ENCODE measurements at regions not wholly inside any gene's neighbourhood (a gene's known extent, or its start where the extent isn't known, plus 50 kb on each side); places are given as distances from the start of the nearest gene placed in this dataset.

DNA sequence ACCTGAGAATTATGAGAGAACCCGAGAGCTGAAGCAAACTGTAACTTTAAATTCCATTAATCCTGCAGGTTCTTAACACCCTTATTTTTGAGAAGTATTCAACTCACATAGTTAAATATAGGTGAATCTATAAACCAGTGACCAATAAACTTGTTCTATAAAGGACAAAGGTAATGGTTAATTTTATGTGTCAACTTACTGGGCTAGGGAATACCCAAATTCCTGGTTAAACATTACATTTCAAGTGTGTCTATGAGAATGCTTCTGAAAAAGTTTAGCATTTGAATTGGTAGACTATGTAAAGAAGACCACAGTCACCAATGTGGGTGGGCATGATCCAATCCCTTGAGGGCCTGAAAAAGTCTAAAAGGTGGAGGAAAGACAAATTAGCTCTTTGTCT, 99.1 kb downstream of the KCNJ2 start:
- 85 to 91% (median 86%) methylated on average over 1 of the region's 1 CpG for WGBS, 3 donors
- H3K9me3 ChIP-seq: no peaks in the 10 kb centered on the region
- TF ChIP-seq EP300 (IDR thresholded peaks at IDR 0.05): no peak
- no peak for TF ChIP-seq POLR2A (IDR thresholded peaks at IDR 0.05)
- TF ChIP-seq, protein P1, sequence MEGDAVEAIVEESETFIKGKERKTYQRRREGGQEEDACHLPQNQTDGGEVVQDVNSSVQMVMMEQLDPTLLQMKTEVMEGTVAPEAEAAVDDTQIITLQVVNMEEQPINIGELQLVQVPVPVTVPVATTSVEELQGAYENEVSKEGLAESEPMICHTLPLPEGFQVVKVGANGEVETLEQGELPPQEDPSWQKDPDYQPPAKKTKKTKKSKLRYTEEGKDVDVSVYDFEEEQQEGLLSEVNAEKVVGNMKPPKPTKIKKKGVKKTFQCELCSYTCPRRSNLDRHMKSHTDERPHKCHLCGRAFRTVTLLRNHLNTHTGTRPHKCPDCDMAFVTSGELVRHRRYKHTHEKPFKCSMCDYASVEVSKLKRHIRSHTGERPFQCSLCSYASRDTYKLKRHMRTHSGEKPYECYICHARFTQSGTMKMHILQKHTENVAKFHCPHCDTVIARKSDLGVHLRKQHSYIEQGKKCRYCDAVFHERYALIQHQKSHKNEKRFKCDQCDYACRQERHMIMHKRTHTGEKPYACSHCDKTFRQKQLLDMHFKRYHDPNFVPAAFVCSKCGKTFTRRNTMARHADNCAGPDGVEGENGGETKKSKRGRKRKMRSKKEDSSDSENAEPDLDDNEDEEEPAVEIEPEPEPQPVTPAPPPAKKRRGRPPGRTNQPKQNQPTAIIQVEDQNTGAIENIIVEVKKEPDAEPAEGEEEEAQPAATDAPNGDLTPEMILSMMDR (IDR thresholded peaks at IDR 0.05): no peak

GRCh38 chr17:70270554-70270953, 101.2 kb downstream of the KCNJ2 start:
- Histone ChIP-seq H3K4me1 (ENCODE audit: insufficient read depth) (no peaks in the 10 kb centered on the region), H3K27me3 (no peaks in the 10 kb centered on the region), H3K9me3 (no peaks in the 10 kb centered on the region), H3K27ac (no peak overlapping the region), H3K36me3 (no peaks in the 10 kb centered on the region), H3K4me3 (no peak overlapping the region)
- no peak for DNase-seq
- TF ChIP-seq POLR2A (IDR thresholded peaks at IDR 0.05): no peak
- TF ChIP-seq, protein P1 (IDR thresholded peaks at IDR 0.05): no peak
- TF ChIP-seq EP300 (IDR thresholded peaks at IDR 0.05): no peak
- intact Hi-C loops (cut with DNase I): no loop called here
- WGBS, 3 donors: 73 to 89% (median 82%) methylated on average over 7 of the region's 7 CpGs

More for the DNA sequence above, 99.1 kb downstream of the KCNJ2 start:
- intact Hi-C loops (cut with DNase I): loop anchor here in 1 of 4 donors (5.0 kb wide), 1 partner anchor 1189 kb away; no protein-coding TSS in a partner anchor
- no peak for DNase-seq
- Histone ChIP-seq H3K27me3 (no peaks in the 10 kb centered on the region), H3K4me1 (ENCODE audit: insufficient read depth) (no peaks in the 10 kb centered on the region), H3K36me3 (no peaks in the 10 kb centered on the region), H3K27ac (no peak overlapping the region), H3K4me3 (no peak overlapping the region)

GRCh38 chr17:70271200-70271599, 101.9 kb downstream of the KCNJ2 start:
- no peak overlapping the region for H3K4me3 ChIP-seq
- no peaks in the 10 kb centered on the region for H3K36me3 ChIP-seq
- no peaks in the 10 kb centered on the region for H3K27me3 ChIP-seq
- DNase-seq: no peak
- intact Hi-C loops (cut with DNase I): no loop called here
- no peak overlapping the region for H3K27ac ChIP-seq
- H3K9me3 ChIP-seq: no peaks in the 10 kb centered on the region
- 76 to 90% (median 89%) methylated on average over 3 of the region's 3 CpGs for WGBS, 3 donors
- no peak for TF ChIP-seq POLR2A (IDR thresholded peaks at IDR 0.05)
- TF ChIP-seq, protein P1 (IDR thresholded peaks at IDR 0.05): no peak
- no peak for TF ChIP-seq EP300 (IDR thresholded peaks at IDR 0.05)
- H3K4me1 ChIP-seq (ENCODE audit: insufficient read depth): no peaks in the 10 kb centered on the region

DNA sequence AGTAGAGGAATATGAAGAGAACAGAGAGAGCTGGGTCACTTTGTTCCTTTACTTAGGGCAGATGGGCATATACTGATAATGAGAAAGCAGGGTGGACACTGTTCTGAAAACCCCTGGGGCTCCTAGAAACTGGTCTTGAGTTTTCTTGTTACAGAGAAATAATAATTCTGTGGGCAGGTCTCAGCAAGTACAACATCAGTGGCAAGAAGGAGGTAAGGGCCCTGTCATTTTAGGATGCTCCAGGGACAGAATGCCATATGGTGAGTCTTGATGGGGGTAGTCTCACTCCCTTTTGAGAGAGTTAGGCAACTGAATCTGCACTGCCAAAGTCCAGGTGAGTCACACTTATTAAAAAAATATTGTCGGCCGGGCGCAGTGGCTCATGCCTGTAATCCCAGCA, 102.3 kb downstream of the KCNJ2 start:
- no peaks in the 10 kb centered on the region for H3K4me1 ChIP-seq (ENCODE audit: insufficient read depth)

More for the DNA sequence above, 102.3 kb downstream of the KCNJ2 start:
- no peaks in the 10 kb centered on the region for H3K9me3 ChIP-seq
- 96 to 99% (median 98%) methylated on average over 3 of the region's 3 CpGs for WGBS, 3 donors
- no peaks in the 10 kb centered on the region for H3K27me3 ChIP-seq
- no peak for DNase-seq
- H3K36me3 ChIP-seq: no peaks in the 10 kb centered on the region
- TF ChIP-seq POLR2A (IDR thresholded peaks at IDR 0.05) (no peak), EP300 (IDR thresholded peaks at IDR 0.05) (no peak)
- TF ChIP-seq, protein P1 (IDR thresholded peaks at IDR 0.05): no peak
- intact Hi-C loops (cut with DNase I): no loop called here
- H3K27ac ChIP-seq: no peak overlapping the region
- H3K4me3 ChIP-seq: no peak overlapping the region

Measured in ovary (tissue), 7 donors.